Stomach (tissue), 8 donors: ENCODE measurements at regions not wholly inside any gene's neighbourhood (a gene's known extent, or its start where the extent isn't known, plus 50 kb on each side); places are given as distances from the start of the nearest gene placed in this dataset.

Experiments
- DNase-seq, 2 donors: peaks; one replicate each; pipeline versions ENCODE4 v3.0.0 to v3.0.0-alpha.2; 2013 to 2019
- H3K27ac ChIP-seq, 5 donors: fragments of 200-600 bp in 4 of 5; sonication (generic) in 4 of 5; one replicate each; pipeline ENCODE4 v1.5.1; 2013 to 2019; ENCODE audit warnings: mild to moderate bottlenecking in 1 of 5, moderate library complexity in 1 of 5
- H3K27me3 ChIP-seq, 3 donors: fragments of 200-600 bp; sonication (generic); one replicate each; pipeline ENCODE4 v1.5.1; 2017 to 2019; ENCODE audit warnings: mixed run types in 1 of 3
- H3K36me3 ChIP-seq, 4 donors: fragments of 200-600 bp; sonication (generic); 1 replicate in 3 of 4; 2 replicates in 1 of 4; pipeline ENCODE4 v1.5.1; 2016 to 2019
- H3K4me1 ChIP-seq, 4 donors: fragments of 200-600 bp; sonication (generic); one replicate each; pipeline ENCODE4 v1.5.1; 2016 to 2019
- H3K4me3 ChIP-seq, 4 donors: fragments of 200-600 bp; sonication (generic) in 3 of 4; one replicate each; pipeline ENCODE4 v1.5.1; 2016 to 2019; ENCODE audit warnings: mild to moderate bottlenecking in 1 of 4
- H3K9me3 ChIP-seq, 4 donors: fragments of 200-600 bp; sonication (generic); one replicate each; pipeline ENCODE4 v1.5.1; 2016 to 2019
- EP300 ChIP-seq: sonication (generic); formaldehyde crosslinking; IDR thresholded peaks from one replicate; pipeline ENCODE4 v1.6.1; 2017; ENCODE audit warnings: antibody characterized with exemption
- POLR2A ChIP-seq, 4 donors: fragments of 450-650 bp; IDR thresholded peaks; one replicate each; pipeline ENCODE4 v1.6.1; 2016; ENCODE audit warnings: antibody characterized with exemption in 4 of 4, control low read depth in 2 of 4, mild to moderate bottlenecking in 1 of 4, moderate library complexity in 1 of 4
- POLR2AphosphoS5 ChIP-seq, 3 donors: sonication (generic); formaldehyde crosslinking; IDR thresholded peaks; one replicate each; pipeline ENCODE4 v1.6.1; 2016; ENCODE audit warnings: antibody characterized with exemption in 3 of 3
- WGBS, 5 donors: extraction: QIAGEN DNeasy Blood & Tissue Kit in 3 of 5; methylation state at CpG; one replicate each; pipeline versions ENCODE4 v1.1.5 to v1.1.7; 2013 to 2018; 5-methylcytosine and 5-hydroxymethylcytosine counted together
- intact Hi-C: fragments of 100-400 bp; cut with DNase I; formaldehyde crosslinking; loops from one replicate; pipeline ENCODE4 v1.15.1; 2023; ENCODE audit warnings: low total_unique reads
- TF ChIP-seq, protein P1 (sequence below), 7 experiments: fragments of 450-650 bp in 4 of 7; fragments of 200-600 bp in 3 of 7; sonication (generic) in 3 of 7; IDR thresholded peaks; one replicate each; pipeline ENCODE4 v1.5.1; 2016 to 2019; ENCODE audit warnings: antibody characterized with exemption in 7 of 7, control low read depth in 2 of 7, mild to moderate bottlenecking in 1 of 7
- donor health status: healthy with polysubstance abuse.
- donor health status: Bipolar disorder and iron deficiency.
- donor health status: healthy.

DNA sequence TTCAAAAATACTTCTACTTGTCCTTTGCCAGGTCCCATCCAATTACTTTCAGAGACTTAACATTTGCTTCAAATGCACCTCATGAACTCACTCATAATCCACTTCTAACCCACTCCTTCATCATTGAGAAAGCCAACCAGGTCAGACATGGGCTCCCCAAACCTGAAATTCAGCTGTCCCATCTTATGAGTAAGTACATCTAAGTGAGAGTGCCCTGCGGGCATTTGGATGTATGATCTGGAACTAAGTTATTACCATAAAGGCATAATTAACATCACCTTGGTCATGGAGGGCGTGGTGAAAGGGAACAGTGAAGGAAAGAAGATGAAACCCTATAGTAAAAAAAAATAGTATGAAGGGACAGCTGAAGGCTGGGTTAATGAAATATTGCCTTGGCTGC, 896.8 kb downstream of the C6orf118 start:
- DNase-seq, result no peak
- H3K27ac ChIP-seq, result no peak overlapping the region
- H3K27me3 ChIP-seq, result no peaks in the 10 kb centered on the region
- H3K4me3 ChIP-seq, result no peak overlapping the region
- H3K9me3 ChIP-seq, result no peaks in the 10 kb centered on the region
- no peaks in the 10 kb centered on the region for H3K4me1 ChIP-seq
- TF ChIP-seq EP300, result no peak
- no peak for TF ChIP-seq POLR2AphosphoS5 (IDR thresholded peaks at IDR 0.05)
- TF ChIP-seq, protein P1, sequence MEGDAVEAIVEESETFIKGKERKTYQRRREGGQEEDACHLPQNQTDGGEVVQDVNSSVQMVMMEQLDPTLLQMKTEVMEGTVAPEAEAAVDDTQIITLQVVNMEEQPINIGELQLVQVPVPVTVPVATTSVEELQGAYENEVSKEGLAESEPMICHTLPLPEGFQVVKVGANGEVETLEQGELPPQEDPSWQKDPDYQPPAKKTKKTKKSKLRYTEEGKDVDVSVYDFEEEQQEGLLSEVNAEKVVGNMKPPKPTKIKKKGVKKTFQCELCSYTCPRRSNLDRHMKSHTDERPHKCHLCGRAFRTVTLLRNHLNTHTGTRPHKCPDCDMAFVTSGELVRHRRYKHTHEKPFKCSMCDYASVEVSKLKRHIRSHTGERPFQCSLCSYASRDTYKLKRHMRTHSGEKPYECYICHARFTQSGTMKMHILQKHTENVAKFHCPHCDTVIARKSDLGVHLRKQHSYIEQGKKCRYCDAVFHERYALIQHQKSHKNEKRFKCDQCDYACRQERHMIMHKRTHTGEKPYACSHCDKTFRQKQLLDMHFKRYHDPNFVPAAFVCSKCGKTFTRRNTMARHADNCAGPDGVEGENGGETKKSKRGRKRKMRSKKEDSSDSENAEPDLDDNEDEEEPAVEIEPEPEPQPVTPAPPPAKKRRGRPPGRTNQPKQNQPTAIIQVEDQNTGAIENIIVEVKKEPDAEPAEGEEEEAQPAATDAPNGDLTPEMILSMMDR (IDR thresholded peaks at IDR 0.05), result no peak
- WGBS, 5 donors, result 66 to 80% (median 77%) methylated on average over 2 of the region's 2 CpGs
- no peaks in the 10 kb centered on the region for H3K36me3 ChIP-seq
- intact Hi-C loops, result no loop called here

DNA sequence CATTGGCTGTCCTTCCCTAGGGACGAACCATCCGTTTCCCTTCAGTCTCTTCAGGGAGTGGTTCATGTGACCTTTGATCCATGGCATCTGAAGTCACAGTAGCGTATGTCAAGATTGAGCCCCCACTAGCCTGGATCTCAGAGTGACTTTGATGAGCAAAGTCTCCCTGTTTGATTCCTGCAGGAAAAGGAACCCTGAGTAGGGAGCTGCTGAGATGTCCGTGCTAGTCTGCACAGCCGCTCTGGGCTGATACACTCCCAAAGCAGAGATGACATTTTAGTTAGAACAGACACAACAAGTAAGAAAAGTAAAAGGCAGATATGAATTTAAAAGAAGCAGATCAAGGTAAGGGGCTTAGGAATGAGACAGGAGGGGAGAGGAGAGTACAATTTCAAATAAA, 899.4 kb downstream of the C6orf118 start:
- no peak overlapping the region for H3K4me3 ChIP-seq
- no peaks in the 10 kb centered on the region for H3K27me3 ChIP-seq
- no peak for DNase-seq
- intact Hi-C loops, result no loop called here
- TF ChIP-seq, protein P1 (IDR thresholded peaks at IDR 0.05), result no peak
- TF ChIP-seq POLR2A (IDR thresholded peaks at IDR 0.05), result no peak
- TF ChIP-seq POLR2AphosphoS5 (IDR thresholded peaks at IDR 0.05), result no peak
- TF ChIP-seq EP300, result no peak
- no peak overlapping the region for H3K27ac ChIP-seq
- no peaks in the 10 kb centered on the region for H3K4me1 ChIP-seq
- H3K9me3 ChIP-seq, result no peaks in the 10 kb centered on the region
- H3K36me3 ChIP-seq, result no peaks in the 10 kb centered on the region
- 75 to 90% (median 80%) methylated on average over 5 of the region's 5 CpGs for WGBS, 5 donors

DNA sequence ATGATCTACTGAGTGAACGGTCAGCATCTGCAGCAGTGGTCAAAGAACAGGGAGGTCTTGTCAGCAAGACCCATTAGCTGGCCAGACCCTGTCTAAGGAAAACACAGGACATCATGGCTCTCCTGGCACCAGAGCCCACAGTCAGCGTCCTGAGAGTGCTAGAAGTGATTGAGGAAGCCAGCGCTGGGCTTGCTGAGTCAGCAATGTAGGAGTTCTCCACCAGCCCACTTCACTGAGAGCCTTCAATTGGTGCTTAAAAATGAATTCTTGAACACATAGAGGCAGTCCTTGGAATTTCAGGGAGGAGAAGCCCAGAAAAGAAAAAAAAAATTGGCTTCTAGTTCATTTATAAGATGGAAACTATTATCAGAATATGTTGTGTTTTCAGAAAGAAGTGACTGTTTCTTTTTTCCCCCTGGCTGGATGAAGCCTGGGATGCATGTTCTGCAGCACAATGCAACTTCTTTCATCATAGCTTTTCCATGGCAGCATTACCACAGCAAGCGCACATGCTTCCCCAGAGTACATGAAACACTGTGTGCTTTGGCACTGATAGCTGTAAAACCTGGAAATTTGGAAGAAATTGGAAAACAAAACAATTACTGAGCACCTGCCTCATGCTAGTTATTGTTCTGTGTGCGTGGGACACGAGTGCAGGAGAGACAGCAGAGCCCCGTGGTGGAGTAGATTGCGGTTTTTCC, 899.9 kb downstream of the C6orf118 start:
- intact Hi-C loops, result no loop called here
- 71 to 82% (median 75%) methylated on average over 8 of the region's 8 CpGs for WGBS, 5 donors
- H3K36me3 ChIP-seq, result no peaks in the 10 kb centered on the region
- H3K4me3 ChIP-seq, result no peak overlapping the region
- no peak overlapping the region for H3K27ac ChIP-seq
- H3K27me3 ChIP-seq, result no peaks in the 10 kb centered on the region
- no peaks in the 10 kb centered on the region for H3K4me1 ChIP-seq
- no peak for TF ChIP-seq POLR2AphosphoS5 (IDR thresholded peaks at IDR 0.05)
- TF ChIP-seq POLR2A (IDR thresholded peaks at IDR 0.05), result no peak
- TF ChIP-seq EP300, result no peak
- TF ChIP-seq, protein P1 (IDR thresholded peaks at IDR 0.05), result no peak
- DNase-seq, result no peak
- H3K9me3 ChIP-seq, result no peaks in the 10 kb centered on the region

DNA sequence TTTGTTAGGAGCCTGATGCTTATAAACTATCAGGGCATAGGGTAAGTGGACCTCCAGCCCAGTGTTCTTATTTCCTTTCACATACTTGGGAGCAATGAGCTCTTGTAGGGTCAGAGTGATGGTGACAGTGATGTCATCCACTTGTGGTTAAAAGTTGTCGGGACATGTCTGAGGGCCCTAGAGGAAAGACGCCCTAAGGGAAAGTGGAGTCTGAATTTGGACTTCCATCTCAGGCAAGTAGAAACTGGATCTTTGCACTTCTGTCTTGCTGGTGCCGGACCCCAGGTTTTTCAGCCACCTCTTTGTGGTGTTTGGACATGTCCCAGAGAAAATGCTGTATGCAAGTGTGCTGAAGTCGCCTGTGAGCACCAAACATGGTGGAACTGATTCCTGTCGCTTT, 900.5 kb downstream of the C6orf118 start:
- H3K27me3 ChIP-seq, result no peaks in the 10 kb centered on the region
- intact Hi-C loops, result no loop called here
- no peaks in the 10 kb centered on the region for H3K4me1 ChIP-seq
- no peak overlapping the region for H3K27ac ChIP-seq
- TF ChIP-seq POLR2A (IDR thresholded peaks at IDR 0.05) (no peak), POLR2AphosphoS5 (IDR thresholded peaks at IDR 0.05) (no peak), EP300 (no peak)
- TF ChIP-seq, protein P1 (IDR thresholded peaks at IDR 0.05), result no peak
- WGBS, 5 donors, result 79 to 90% (median 86%) methylated on average over 4 to 5 of the region's 5 CpGs
- no peaks in the 10 kb centered on the region for H3K9me3 ChIP-seq
- no peaks in the 10 kb centered on the region for H3K36me3 ChIP-seq
- H3K4me3 ChIP-seq, result no peak overlapping the region
- no peak for DNase-seq
